Globus pallidus (tissue), 1 donor: ENCODE measurements at regions not wholly inside any gene's neighbourhood (a gene's known extent, or its start where the extent isn't known, plus 50 kb on each side); places are given as distances from the start of the nearest gene placed in this dataset.

Experiments used
- DNase-seq: peaks from one replicate; pipeline ENCODE4 v3.0.0-alpha.2; 2015; ENCODE audit warnings: low spot score

DNA sequence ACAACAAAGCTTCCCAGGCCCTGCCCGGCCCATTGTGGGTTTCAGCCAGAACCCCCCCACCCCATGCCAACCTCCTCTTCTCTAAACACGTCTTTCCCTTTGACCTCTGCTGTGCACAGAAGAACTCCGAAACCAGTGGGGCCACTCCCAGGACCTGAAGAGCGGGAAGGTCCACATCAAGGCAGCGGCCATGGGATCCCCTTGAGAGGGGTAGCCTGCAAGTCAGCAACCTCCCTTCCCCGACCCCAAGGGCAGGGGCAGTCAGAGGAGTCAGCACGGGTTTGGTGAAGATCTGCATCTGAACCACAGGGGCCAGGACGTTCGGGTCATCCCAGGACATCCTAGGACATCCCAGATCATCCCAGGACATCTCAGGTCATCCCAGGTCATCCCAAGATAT is 379.9 kb upstream of the IRX4 start:
- DNase-seq, result no peak

DNA sequence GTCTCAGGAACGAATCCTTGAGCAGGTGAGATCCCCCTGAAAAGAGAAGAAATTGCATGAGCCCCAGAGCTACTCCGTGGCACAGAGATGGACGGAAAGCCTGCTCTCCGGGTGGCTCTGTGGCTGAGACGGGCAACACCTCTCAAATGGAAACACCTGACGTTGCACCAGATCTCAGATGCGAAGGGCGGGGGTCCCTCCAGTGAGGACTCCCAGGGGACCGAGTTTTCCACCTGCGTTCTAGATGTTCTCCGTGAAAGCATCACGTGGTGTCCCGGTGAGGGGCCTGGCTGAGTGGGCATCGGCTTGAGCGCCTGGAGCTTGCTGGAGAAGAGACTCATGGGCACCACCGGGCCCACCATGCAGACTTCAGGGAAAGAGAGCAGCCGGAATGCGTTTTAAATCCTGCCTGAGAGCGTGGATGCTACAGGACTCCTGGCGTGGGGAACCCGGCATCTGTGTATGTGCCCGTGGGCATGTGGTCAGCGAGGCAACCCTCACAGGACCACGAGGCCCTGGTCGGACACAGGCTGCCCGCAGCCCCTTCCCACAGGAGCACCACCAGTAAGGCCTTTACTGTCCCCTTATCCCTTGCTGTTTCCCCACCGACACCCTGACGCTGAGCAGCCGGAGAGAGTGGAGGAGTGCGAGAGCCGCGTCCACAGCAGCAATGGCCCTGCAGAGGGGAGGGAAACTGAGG is 378.4 kb upstream of the IRX4 start:
- no peak for DNase-seq

DNA sequence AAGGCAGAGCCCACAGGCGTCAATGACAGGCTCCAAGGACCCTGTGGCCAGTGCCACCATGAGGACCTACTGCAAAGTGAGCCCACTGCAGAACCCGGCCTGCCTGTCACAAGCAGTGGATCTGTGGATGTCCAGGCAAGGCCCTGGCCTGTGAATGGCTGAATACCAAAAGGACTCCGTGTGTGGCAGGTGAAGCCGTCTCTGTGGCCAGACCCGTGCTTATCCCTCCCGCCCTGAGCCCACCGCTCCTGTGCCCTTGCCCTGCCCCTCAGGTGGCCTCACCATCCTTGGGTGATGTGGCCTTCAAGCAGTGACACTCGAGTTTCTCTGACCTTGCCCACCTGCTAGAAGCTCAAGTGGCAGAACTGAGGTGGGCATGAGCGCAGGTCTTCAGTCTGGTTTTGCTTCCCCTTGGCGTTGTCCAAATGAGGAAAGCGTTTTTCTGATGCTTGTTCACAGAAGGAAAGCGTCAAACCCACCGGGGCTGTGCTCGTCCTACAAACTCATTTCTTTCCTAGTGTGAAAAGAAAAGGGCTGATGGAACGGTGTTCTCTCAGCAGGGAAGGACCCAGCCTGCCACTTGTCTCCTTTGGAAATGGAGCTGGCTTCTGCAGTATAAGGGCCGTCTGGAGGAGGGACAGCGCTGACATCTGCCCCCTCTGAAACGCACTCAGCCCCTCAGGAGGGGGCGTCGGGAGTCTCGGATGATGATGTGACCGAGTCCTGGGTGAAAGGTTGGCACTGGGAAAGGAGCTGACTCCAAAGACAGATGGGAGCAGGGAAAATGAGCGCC is 377.7 kb upstream of the IRX4 start:
- no peak for DNase-seq

DNA sequence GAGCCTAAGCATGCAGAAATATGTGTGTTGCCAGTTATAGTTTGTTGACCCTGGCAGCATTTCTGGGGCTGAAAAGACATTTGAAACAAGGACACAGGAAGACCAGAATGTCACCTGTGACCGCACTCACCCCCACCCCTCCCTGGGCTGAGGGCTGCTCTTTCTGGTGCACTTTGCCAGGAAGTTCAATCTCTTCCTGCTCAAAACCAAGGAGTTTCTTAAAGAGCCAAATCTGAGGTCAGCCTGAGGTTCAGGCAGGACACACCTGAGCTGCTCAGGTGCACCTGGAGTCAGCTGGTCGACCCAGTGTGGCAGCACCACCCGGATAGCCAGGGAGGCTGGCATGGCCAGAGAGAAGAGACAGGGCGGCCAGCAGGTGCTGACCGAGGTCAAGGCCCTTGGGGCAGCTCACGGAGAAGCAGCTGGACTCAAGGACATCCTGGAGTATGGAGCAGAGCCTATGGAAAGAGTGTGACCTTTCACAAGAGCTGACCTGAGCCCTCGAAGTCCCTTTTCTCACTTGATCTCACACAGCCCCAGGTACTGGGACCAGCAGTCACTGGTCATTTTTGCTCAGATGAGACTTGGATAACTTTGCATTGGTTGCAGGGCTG is 376.9 kb upstream of the IRX4 start:
- DNase-seq, result no peak

DNA sequence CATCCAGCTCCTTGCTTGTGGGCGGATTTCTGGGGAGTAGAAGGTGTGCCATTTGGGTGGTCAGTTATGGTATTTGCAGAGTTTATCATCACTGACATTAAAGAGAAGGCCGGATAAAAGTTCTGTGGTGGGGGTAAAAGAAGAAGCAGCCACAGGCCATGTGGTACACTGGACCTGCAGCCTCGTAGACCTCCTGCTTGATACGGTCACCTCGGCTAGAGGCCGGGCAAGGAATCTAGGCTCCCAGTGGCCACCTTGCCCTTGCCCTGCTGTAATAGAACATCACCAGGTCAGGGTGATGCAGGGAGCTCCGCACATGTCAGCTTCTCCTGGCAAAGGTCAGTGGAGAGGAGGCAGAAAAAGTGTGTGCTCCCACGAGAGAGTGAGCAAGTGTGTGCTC is 376.1 kb upstream of the IRX4 start:
- DNase-seq, result no peak

DNA sequence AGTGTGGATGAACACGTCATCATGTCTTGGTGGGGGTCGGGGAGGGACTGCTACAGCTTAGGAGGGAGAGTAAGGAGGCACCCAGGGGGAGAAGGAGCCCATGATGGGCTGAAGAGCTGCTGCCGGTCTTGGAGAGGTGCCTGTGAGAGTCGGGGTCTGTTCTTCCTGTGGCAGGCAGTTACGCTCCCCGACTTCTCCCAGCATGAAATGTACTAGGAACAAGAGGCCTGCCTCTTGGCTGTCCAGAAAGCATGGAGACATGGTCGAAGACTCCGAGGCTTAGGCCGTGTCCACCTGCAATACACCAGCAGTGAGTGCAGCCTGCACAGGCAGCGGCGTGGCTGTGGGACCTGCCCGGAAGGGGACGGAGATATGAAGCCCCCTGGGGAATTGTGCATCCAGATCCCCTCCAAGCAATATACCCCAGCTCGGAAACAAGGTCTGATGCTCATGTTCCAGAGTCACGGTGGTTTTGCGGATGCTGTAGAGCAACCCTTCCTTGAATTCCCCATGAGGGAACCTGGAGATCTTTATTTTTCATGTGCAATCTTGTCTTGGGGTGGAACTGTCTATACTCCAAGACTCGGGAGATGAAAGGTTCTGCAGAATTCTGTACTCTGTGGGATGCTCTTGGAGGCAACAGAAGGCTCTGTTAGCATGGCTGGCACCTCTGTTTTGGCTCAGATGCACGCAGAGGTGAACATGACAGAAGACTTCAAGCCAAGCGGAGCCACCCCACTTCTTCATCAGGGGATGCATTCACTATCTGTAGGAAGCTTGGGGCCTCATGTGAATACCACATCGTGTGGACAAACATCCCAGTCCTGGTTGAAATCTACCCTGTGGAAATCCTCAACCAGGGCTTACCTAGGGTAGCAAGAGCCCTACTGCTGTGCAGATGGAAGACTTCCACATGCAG is 374.9 kb upstream of the IRX4 start:
- no peak for DNase-seq

DNA sequence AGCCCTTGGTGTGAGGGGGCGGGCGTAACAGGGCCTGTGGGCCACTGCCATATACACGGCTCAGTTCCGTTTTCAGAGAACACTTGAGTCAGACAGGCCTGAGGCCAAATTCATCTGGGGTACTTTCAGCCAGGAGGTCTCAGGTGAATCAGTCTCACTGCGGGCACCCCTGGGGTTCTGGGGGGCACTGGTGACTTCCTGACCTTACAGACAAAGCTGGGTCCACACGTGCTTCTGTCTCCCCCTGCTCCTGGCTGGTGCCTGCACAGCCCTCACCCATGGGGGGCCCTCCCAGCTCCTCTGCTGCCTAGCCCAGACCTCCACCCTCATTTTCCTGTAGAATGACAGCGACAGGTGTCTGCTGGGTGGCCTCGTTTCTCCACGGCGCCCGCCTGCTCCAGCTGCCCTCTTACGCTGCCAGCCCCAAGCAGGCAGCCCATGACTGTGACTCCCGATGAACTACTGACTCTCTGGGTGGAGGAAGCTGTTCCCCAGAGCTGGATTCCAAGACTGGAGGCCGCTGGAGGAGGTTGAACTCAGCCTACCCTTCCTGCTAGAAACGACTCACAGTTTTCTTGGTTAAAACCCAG is 374.1 kb upstream of the IRX4 start:
- no peak for DNase-seq

DNA sequence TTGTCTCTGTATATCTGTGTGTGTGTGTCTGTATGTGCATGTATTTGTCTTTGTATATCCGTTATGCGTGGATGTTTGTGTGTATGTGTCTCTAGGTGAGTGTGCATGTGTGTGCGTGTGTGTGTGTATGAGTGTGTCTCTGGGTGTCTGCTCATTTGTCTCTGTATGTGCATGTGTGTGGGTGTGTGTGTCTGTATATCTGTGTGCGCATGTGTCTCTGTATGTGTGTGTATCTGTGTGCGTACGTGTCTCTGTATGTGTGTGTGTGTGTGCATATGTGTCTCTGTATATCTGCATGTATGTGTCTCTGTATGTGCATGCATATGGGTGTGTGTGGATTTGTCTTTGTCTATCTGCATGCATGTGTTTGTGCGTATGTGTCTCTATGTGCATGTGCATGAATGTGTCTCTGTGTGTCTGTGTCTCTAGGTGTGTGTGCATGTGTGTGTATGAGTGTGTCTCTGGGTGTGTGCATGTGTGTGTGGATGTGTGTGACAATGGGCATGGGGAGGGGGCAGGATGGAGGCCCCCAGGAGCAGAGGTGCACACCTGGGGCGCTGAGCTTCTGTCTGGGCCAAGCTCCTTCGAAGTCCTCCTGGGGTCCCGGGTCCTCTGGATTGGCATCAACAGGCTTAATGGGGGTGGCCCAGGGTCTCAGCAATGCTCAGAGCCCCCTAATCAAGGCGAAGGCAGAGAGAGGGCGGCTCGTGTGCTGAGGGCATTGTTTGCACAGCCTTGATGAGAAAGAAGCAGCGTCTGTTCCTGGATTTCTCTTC is 373.4 kb upstream of the IRX4 start:
- DNase-seq, result no peak

DNA sequence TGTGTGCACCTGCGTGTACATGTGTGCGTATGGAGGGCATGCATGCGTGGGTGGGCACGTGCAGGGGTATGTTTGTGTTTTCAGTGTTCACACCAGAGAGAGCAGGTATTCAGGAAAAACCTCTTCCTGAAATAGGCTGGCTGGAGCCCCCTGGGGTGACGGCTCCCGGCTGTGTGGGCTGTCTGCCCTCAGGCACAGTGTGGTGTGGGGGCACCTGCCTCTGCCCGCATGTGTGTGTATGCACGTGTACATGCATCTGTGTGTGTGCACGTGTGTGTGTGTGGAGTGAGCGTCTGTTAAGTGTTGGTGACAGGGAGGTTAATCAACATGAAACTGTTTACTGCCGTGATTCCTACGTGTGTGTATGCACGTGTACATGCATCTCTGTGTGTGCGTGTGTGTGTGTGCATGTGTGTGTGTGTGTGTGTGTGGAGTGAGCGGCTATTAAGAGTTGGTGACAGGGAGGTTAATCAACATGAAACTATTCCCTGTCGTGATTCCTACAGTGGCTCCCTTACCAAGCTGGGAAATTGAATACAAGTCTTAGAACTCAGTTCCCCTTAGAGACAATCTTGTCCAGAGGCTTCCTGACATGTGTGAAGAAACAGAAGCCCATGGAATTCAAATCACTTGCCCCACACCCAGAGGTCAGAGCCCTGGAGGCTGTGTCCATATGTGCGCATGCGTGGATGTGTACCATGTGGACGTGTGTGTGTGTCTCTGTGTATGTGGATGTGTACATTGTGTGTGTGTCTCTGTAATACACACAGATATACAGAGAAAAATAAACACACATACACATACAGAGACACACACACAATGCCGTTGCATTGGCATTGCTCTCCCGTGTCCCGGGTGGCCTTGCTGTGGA is 372.4 kb upstream of the IRX4 start:
- DNase-seq, result no peak

DNA sequence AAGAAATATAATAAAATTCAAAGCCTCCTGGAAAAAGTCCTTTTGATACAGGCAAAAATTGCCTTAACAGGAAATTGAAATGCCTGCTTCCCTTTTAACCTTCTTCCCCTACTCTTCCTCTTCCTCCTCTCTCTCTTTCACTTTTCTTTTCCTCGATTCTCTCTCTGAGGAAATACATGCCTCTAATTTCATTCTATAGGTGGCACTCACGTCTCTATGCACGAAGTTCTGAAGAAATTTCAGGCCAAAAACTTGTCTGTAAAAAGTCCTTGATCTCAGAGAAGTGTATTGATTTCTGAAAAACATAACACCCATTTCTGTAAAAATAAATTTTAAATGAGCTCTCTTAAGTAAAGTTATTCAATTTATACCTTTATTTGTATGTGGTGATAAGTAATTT is 371.7 kb upstream of the IRX4 start:
- no peak for DNase-seq

DNA sequence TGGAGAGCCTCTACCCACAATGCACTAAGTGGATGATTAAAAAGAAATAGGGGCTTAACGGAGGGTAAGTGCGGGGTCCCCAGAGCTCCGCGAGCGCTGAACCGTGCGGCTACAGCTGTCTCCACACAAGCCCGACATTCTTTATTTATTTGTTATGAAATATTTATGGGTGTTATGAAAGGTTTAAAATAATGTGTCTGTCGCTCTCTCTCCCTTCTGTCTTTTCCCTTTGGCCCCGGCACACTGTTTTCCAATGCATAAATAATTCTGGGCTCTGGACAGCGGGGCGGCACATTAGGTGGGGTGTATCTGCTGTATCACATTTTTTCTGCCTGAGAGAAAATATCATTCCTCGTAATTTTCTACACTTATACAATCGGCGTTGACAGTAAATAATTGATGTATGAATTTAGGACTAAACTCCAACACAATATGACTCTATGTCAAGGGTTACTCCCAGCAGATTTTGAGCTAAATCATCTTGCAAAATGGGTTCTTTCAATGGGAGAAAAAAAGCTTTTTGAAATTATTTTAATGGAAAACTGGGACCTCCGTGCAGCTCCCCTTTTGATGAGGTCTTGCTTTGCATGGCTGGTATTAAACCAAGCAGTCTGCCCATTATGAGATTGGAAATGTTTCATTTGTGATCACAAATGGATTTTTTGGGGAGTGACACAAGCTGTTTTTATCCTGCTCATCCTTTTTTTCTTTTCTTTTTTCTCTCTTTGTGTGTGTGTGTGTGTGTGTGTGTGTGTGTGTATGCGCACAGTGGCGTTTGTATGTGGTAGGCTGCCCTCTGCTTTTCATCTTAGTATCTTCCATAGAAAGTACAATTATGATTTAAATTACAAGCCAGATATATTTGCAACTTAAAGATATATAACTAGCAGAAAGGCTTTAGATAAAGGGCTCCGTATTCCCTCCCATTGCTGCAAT is 370.6 kb upstream of the IRX4 start:
- no peak for DNase-seq

DNA sequence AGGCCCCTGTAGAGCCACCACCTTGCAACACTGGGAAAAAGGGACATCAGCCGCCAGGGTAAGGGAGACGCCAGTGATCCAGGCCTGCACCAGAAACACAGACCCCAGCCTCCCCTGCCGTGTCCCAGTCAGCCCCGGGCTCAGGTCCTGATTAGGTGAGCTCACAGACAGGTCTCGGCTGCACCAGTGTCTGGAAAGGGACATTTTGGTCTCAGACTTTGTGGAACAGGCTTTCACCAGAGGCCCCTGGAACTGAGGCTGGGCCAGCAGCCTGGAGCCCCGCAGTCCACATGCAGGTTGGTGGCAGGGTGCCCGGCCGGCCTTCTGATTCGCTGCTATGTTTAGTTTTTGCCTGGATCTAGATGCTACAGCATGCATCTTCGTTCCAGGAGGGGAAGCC is 369.0 kb upstream of the IRX4 start:
- no peak for DNase-seq

DNA sequence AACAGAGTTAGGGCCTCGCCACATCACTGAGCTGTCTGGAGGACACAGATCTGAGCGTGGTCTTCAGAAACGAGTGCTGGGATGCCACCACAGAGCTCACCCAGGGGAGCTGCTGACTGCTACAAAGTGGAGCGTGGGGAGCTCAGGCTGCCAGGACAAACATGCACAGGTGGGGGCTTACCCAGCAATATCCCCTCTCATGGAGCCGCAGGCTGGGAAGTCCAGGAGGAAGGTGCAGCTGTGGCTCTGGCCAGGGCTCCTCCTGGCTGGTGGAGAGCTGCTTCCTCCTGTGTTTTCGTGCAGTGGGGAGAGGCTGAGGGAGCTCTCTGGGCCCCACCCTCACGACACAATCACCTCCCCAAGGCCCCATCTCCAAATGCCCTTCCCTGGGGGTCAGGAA is 368.6 kb upstream of the IRX4 start:
- DNase-seq, result no peak

DNA sequence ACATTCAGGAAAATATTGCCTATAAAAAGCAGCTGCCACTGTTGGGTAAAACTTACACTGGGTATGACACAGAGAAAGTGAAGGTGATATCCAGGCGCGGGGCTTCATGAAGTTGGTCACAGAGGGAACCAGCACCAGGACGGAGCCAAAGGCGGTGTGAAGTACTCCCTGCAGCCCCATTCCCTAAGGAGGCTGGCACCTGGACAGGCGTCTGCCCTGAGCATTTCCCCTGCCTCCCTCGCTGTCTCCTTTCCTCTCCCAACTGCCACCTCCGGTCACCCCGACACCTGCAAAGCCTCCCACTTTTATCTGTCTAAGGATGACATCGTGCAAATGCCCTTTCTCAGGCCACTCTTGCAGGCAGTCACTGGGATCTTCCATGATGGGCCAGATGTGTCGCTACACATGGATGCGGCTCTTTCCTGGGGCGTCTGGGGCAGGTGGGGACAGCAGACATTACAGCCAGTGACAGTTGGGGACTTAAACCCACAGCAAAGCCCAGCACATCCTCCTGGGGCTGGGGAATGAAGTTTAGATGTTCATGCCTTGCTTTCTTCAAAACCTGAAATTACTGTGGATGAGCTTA is 367.7 kb upstream of the IRX4 start:
- no peak for DNase-seq

DNA sequence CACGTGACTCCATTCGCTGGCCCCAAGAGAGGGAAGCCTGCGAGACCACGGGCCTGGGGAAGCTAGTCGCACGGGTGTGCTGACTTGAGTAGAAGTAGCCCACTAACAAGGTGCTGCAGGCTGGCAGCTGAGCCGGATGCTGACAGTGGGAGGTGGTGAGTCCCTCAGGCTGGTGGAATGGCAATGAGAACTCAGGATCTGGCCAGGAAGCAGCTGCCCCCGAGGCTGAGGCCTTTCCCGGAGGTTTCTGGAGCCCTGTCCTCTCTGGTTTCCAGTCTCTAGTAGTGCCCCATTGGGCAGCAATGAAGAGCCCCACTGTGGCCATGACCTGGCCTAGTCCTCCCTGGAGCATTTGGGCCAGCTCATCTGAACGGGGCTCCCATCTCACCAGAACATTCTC is 366.7 kb upstream of the IRX4 start:
- no peak for DNase-seq

DNA sequence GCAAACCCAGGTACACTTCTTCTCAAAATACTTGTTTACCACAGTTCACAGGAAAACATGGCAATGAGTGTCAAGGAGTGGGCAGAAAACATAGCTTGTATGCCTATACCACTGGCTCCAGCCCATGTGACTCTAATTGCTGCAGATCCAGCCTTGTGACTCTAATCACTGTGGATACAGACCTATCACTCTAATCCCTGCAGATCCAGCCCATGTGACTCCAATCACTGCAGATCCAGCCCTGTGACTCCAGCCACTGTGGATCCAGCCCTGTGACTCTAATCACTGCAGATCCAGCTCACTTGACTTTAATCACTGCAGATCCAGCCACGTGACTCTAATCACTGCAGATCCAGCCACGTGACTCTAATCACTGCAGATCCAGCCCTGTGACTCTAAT is 366.3 kb upstream of the IRX4 start:
- DNase-seq, result no peak

DNA sequence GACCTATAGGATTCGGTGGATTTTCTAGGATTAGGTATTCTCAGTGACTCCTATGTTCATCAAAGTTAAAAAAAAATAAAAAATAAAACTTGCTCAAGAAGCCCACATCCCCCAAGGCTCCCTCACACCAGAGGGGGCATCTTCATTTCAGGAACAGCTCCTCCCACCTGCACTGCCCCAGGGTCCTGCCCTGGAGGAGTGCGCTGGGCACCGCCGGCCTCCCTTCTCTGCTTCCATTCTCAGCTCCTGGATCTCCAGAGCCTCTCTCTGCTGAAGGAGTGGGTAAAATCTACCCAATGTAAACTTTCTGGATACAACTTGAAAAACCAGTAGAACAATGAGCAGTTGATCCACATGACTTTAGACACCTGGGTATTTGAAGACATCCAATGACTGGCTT is 359.8 kb upstream of the IRX4 start:
- DNase-seq, result no peak

DNA sequence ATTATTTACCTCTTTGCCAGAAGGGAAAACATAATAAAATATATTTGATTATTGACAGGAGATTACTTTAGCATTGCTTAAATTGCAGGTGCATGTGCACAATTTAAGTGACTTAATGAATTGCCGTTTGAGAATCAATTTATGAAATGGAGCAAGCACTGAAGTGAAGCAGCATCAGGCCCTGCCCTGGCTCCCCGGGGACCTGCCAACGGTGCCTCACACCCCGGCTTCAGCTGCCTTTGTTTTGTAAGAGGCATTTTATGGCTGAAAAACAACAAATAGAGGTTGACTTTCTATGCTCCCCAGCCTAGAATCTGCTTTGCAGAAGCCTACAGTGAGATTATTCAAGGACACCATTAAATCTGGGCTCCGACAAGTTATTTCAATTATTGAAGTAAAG is 359.1 kb upstream of the IRX4 start:
- DNase-seq, result no peak
